ENCODE measurements at regions not wholly inside any gene's neighbourhood (a gene's known extent, or its start where the extent isn't known, plus 50 kb on each side); places are given as distances from the start of the nearest gene placed in this dataset.

DNA sequence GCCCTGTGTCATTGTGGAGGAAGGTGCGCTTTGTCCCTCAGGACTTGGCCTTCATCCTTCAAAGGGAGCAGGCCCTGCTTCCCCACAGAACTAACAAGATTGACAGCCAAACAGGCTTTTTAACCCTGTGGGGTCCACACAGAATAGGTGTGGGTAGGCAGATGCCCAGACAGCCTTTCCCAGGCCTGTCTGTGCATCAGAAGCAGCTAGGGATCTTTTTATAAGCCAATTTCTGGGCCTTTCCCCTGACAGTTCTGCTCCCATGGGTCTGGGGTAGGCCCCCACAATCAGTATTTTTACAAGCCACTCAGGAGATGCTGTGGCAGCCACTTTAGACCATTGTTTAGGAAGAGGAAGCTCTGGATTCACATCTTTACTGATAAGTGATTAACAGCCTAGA is 69.2 kb downstream of the MRPL46 start:
- DNase-seq (ENCODE audit: insufficient read length, low spot score) (no peak), FAIRE-seq (no peak)
- TF ChIP-seq, protein P1, sequence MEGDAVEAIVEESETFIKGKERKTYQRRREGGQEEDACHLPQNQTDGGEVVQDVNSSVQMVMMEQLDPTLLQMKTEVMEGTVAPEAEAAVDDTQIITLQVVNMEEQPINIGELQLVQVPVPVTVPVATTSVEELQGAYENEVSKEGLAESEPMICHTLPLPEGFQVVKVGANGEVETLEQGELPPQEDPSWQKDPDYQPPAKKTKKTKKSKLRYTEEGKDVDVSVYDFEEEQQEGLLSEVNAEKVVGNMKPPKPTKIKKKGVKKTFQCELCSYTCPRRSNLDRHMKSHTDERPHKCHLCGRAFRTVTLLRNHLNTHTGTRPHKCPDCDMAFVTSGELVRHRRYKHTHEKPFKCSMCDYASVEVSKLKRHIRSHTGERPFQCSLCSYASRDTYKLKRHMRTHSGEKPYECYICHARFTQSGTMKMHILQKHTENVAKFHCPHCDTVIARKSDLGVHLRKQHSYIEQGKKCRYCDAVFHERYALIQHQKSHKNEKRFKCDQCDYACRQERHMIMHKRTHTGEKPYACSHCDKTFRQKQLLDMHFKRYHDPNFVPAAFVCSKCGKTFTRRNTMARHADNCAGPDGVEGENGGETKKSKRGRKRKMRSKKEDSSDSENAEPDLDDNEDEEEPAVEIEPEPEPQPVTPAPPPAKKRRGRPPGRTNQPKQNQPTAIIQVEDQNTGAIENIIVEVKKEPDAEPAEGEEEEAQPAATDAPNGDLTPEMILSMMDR (IDR thresholded peaks at IDR 0.05; ENCODE audit: insufficient read depth, missing control alignments), result no peak

GRCh38 chr15:88397506-88397905 is 69.7 kb downstream of the MRPL46 start:
- TF ChIP-seq, protein P1 (IDR thresholded peaks at IDR 0.05; ENCODE audit: insufficient read depth, missing control alignments), result no peak
- FAIRE-seq (no peak), DNase-seq (ENCODE audit: insufficient read length, low spot score) (no peak)

DNA sequence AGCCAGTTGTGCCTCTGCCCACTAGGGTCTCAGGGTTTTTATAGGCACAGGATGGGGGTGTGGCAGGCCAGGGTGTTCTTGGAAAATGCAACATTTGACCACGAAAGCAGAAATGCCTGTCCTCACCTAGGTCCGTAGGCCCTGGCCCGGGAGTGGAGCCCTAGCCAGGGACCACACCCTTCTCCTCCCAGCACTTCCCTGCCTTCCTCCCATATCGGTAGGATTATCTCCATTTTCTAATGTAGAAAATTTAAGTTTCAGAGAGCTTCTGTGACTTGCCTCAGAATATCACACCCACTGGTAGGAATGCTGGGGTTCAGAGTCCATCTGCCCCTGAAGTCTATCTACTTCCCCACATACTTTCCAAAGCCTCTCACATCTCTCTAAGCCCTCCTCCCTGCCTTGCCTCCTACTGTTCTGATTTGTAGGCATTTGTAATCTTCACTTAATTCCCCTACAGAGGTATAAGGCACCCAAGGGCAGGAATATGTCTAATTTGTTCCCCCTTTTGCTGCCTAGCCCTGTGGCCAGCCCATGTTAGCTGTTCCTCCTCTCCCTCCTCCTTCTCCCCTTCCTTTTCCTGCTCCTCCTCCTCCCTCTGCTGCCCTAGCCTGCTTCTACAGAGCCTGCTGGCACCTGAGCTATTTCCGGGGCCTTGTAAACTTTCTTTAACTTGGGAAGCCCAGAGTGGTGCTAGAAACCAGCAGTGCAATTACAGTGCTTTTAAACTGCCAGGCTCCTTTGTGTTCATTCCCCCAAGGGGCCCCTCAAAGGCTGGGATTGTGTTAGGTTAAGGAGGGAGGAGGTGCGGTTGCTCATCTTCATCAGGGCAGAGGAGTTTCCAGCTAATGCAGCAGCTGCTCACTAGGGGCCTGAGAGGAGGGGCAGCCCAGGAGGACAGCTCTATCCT is 71.1 kb downstream of the MRPL46 start:
- FAIRE-seq, result no peak
- TF ChIP-seq, protein P1 (IDR thresholded peaks at IDR 0.05; ENCODE audit: insufficient read depth, missing control alignments), result no peak
- DNase-seq (ENCODE audit: insufficient read length, low spot score), result no peak

DNA sequence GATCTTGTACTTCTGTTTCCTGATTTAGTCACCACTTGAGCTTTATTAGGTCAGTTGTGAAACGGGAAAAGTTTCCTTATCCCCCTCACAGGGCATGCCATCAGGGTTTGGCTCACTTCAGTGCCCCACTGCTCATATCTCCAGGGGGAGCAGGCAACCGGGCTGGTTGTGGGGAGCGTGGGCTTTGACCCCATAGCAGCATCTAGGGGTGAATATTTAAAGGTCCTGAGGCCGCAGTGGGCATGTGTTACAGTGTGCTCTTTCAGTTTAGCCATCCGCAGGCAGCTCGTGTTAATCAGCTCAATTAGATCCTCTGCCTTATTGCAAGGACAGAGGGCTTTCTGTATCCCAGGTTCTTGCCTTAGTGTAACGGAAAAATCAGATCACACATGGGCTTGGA is 71.9 kb downstream of the MRPL46 start:
- TF ChIP-seq, protein P1 (IDR thresholded peaks at IDR 0.05; ENCODE audit: insufficient read depth, missing control alignments), result no peak
- DNase-seq (ENCODE audit: insufficient read length, low spot score), result no peak
- no peak for FAIRE-seq

GRCh38 chr15:88394553-88395145 is 72.5 kb downstream of the MRPL46 start:
- no peak for DNase-seq (ENCODE audit: insufficient read length, low spot score)
- TF ChIP-seq, protein P1 (IDR thresholded peaks at IDR 0.05; ENCODE audit: insufficient read depth, missing control alignments), result no peak

DNA sequence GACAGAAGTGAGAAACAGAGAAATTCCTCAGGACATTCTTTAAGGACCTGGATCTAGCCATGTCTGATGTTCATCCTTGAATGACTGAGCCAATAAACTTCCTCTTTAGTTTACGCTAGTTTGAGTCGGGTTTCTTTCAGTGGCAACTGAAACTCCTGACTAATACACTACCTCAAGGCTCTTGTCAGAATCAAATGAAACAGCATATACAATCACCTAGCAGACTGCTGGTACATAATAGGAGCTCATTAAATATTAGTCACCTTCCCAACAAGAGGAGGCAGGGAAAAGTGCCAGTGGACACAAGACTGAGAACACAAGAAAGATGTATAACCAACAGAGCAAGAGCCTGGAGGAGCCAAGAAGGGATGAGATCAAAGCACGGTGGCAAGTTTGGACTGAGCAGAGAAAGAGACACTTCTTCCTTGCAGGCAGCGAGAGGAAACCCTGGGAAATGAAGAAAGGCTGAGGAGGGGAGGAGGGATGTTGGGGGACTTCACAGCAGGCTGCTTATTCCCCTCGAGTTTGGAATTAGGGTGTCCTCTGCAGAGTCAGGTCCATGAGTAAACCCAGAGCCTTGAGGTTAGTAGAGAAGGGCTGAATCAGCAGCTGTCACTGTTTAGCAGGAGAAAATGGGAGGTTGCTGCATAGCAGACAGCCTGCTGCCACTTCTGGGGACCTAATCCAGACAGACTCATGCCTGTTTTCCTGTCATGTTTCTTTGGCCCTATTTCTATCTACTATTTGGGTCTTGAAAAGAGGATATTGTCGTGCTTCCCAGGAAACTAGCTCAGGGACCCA is 73.3 kb downstream of the MRPL46 start:
- DNase-seq (ENCODE audit: insufficient read length, low spot score) (no peak), FAIRE-seq (no peak)
- TF ChIP-seq, protein P1 (IDR thresholded peaks at IDR 0.05; ENCODE audit: insufficient read depth, missing control alignments), result no peak

More at GRCh38 chr15:88394553-88395145, 72.5 kb downstream of the MRPL46 start:
- FAIRE-seq, result no peak
